ENCODE measurements at regions not wholly inside any gene's neighbourhood (a gene's known extent, or its start where the extent isn't known, plus 50 kb on each side); places are given as distances from the start of the nearest gene placed in this dataset.

GRCh38 chr13:50323440-50324065, 308.3 kb downstream of the KCNRG start:
- no peak for DNase-seq
- in situ Hi-C loops (cut with MboI; ENCODE audit: low pct_unique_long_range_greater_than_20kb, low sequenced_read_pairs) = no loop called here

- DNase-seq = no peak
- in situ Hi-C loops (cut with MboI; ENCODE audit: low pct_unique_long_range_greater_than_20kb, low sequenced_read_pairs) = no loop called here
Observed at GRCh38 chr13:50326271-50326670, 311.0 kb downstream of the KCNRG start.

- DNase-seq = peak; percentile 63
- in situ Hi-C loops (cut with MboI; ENCODE audit: low pct_unique_long_range_greater_than_20kb, low sequenced_read_pairs) = no loop called here
Observed at GRCh38 chr13:50326811-50327210, 311.6 kb downstream of the KCNRG start.

- in situ Hi-C loops (cut with MboI; ENCODE audit: low pct_unique_long_range_greater_than_20kb, low sequenced_read_pairs) = no loop called here
- peak; percentile 69 for DNase-seq
Observed at GRCh38 chr13:50334115-50334778, 319.0 kb downstream of the KCNRG start.

GRCh38 chr13:50334944-50335343, 319.7 kb downstream of the KCNRG start:
- DNase-seq = no peak
- in situ Hi-C loops (cut with MboI; ENCODE audit: low pct_unique_long_range_greater_than_20kb, low sequenced_read_pairs) = no loop called here

GRCh38 chr13:50339271-50339670, 324.0 kb downstream of the KCNRG start:
- in situ Hi-C loops (cut with MboI; ENCODE audit: low pct_unique_long_range_greater_than_20kb, low sequenced_read_pairs) = no loop called here
- no peak for DNase-seq

GRCh38 chr13:50340146-50340545, 324.9 kb downstream of the KCNRG start:
- no peak for DNase-seq
- in situ Hi-C loops (cut with MboI; ENCODE audit: low pct_unique_long_range_greater_than_20kb, low sequenced_read_pairs) = no loop called here

- no peak for DNase-seq
- in situ Hi-C loops (cut with MboI; ENCODE audit: low pct_unique_long_range_greater_than_20kb, low sequenced_read_pairs) = no loop called here
Observed at GRCh38 chr13:50340551-50341287, 325.5 kb downstream of the KCNRG start.

- DNase-seq = no peak
- in situ Hi-C loops (cut with MboI; ENCODE audit: low pct_unique_long_range_greater_than_20kb, low sequenced_read_pairs) = no loop called here
Observed at GRCh38 chr13:50341526-50341925, 326.3 kb downstream of the KCNRG start.

GRCh38 chr13:50344717-50345116, 329.5 kb downstream of the KCNRG start:
- DNase-seq = no peak

GRCh38 chr13:50345804-50346203, 330.6 kb downstream of the KCNRG start:
- no peak for DNase-seq
- in situ Hi-C loops (cut with MboI; ENCODE audit: low pct_unique_long_range_greater_than_20kb, low sequenced_read_pairs) = no loop called here

More at GRCh38 chr13:50344717-50345116, 329.5 kb downstream of the KCNRG start:
- in situ Hi-C loops (cut with MboI; ENCODE audit: low pct_unique_long_range_greater_than_20kb, low sequenced_read_pairs) = no loop called here

GRCh38 chr13:50348371-50348770, 333.1 kb downstream of the KCNRG start:
- in situ Hi-C loops (cut with MboI; ENCODE audit: low pct_unique_long_range_greater_than_20kb, low sequenced_read_pairs) = no loop called here
- DNase-seq = no peak

GRCh38 chr13:50352720-50353480, 337.7 kb downstream of the KCNRG start:
- DNase-seq = no peak
- in situ Hi-C loops (cut with MboI; ENCODE audit: low pct_unique_long_range_greater_than_20kb, low sequenced_read_pairs) = no loop called here

GRCh38 chr13:50353651-50354415, 338.6 kb downstream of the KCNRG start:
- in situ Hi-C loops (cut with MboI; ENCODE audit: low pct_unique_long_range_greater_than_20kb, low sequenced_read_pairs) = no loop called here
- DNase-seq = no peak

GRCh38 chr13:50355797-50356196, 340.6 kb downstream of the KCNRG start:
- in situ Hi-C loops (cut with MboI; ENCODE audit: low pct_unique_long_range_greater_than_20kb, low sequenced_read_pairs) = no loop called here
- DNase-seq = no peak

- no peak for DNase-seq
- in situ Hi-C loops (cut with MboI; ENCODE audit: low pct_unique_long_range_greater_than_20kb, low sequenced_read_pairs) = no loop called here
Observed at GRCh38 chr13:50357136-50357535, 341.9 kb downstream of the KCNRG start.

GRCh38 chr13:50357586-50358118, 342.4 kb downstream of the KCNRG start:
- in situ Hi-C loops (cut with MboI; ENCODE audit: low pct_unique_long_range_greater_than_20kb, low sequenced_read_pairs) = no loop called here

GRCh38 chr13:50358231-50359040, 343.2 kb downstream of the KCNRG start:
- in situ Hi-C loops (cut with MboI; ENCODE audit: low pct_unique_long_range_greater_than_20kb, low sequenced_read_pairs) = no loop called here
- no peak for DNase-seq

More at GRCh38 chr13:50357586-50358118, 342.4 kb downstream of the KCNRG start:
- DNase-seq = no peak

Data from KBM-7 (cell line).